ENCODE measurements at regions not wholly inside any gene's neighbourhood (a gene's known extent, or its start where the extent isn't known, plus 50 kb on each side); places are given as distances from the start of the nearest gene placed in this dataset.

GRCh38 chr17:17412326-17412725 is 64.5 kb upstream of the MED9 start:
- Histone ChIP-seq H3K9me3 (replicated peaks) (no peaks in the 10 kb centered on the region), H3K27ac (peak overlapping the region; percentile 68), H3K36me3 (no peaks in the 10 kb centered on the region), H3K4me3 (no peak overlapping the region), H3K4me1 (replicated peaks) (peaks cover 59% of the 10 kb centered on the region), H3K27me3 (replicated peaks) (no peaks in the 10 kb centered on the region)
- DNase-seq (ENCODE audit: low read depth in 1 of 2, low spot score in 2 of 2): peak; percentile 66 to 68

- Histone ChIP-seq H3K4me3 (no peak overlapping the region), H3K27ac (peak overlapping the region; percentile 91; the same call in 1 of the 2 replicates), H3K36me3 (no peaks in the 10 kb centered on the region), H3K27me3 (replicated peaks) (no peaks in the 10 kb centered on the region), H3K4me1 (replicated peaks) (peaks cover 62% of the 10 kb centered on the region), H3K9me3 (replicated peaks) (no peaks in the 10 kb centered on the region)
- DNase-seq (ENCODE audit: low read depth in 1 of 2, low spot score in 2 of 2): no peak
Observed at GRCh38 chr17:17413215-17413792, 63.5 kb upstream of the MED9 start.

- Histone ChIP-seq H3K9me3 (replicated peaks) (no peaks in the 10 kb centered on the region), H3K4me1 (replicated peaks) (peaks cover 62% of the 10 kb centered on the region), H3K4me3 (peak overlapping the region; percentile 20), H3K36me3 (no peaks in the 10 kb centered on the region), H3K27ac (peak overlapping the region; percentile 91), H3K27me3 (replicated peaks) (no peaks in the 10 kb centered on the region)
- no peak for DNase-seq (ENCODE audit: low read depth in 1 of 2, low spot score in 2 of 2)
Observed at GRCh38 chr17:17413821-17414220, 63.0 kb upstream of the MED9 start.

GRCh38 chr17:17414341-17414805 is 62.4 kb upstream of the MED9 start:
- peaks cover 62% of the 10 kb centered on the region for H3K4me1 ChIP-seq (replicated peaks)
- no peaks in the 10 kb centered on the region for H3K27me3 ChIP-seq (replicated peaks)
- H3K9me3 ChIP-seq (replicated peaks): no peaks in the 10 kb centered on the region
- H3K36me3 ChIP-seq: no peaks in the 10 kb centered on the region
- peak overlapping the region; percentile 91 for H3K27ac ChIP-seq
- peak; percentile 53 to 63 for DNase-seq (ENCODE audit: low read depth in 1 of 2, low spot score in 2 of 2)
- H3K4me3 ChIP-seq: peak overlapping the region; percentile 20

GRCh38 chr17:17415006-17415405 is 61.8 kb upstream of the MED9 start:
- Histone ChIP-seq H3K9me3 (replicated peaks) (no peaks in the 10 kb centered on the region), H3K4me1 (replicated peaks) (peaks cover 62% of the 10 kb centered on the region), H3K27ac (peak overlapping the region; percentile 91), H3K36me3 (no peaks in the 10 kb centered on the region), H3K27me3 (replicated peaks) (no peaks in the 10 kb centered on the region), H3K4me3 (no peak overlapping the region)
- DNase-seq (ENCODE audit: low read depth in 1 of 2, low spot score in 2 of 2): peak in 1 of 2 experiments; percentile 9

- Histone ChIP-seq H3K36me3 (no peaks in the 10 kb centered on the region), H3K4me3 (no peak overlapping the region), H3K4me1 (replicated peaks) (peaks cover 62% of the 10 kb centered on the region), H3K27ac (peak overlapping the region; percentile 91), H3K27me3 (replicated peaks) (no peaks in the 10 kb centered on the region), H3K9me3 (replicated peaks) (no peaks in the 10 kb centered on the region)
- DNase-seq (ENCODE audit: low read depth in 1 of 2, low spot score in 2 of 2): peak; percentile 68 to 84
Observed at GRCh38 chr17:17416007-17416399, 60.8 kb upstream of the MED9 start.

- H3K4me3 ChIP-seq: no peak overlapping the region
- no peaks in the 10 kb centered on the region for H3K9me3 ChIP-seq (replicated peaks)
- H3K27me3 ChIP-seq (replicated peaks): no peaks in the 10 kb centered on the region
- H3K27ac ChIP-seq: peak overlapping the region; percentile 91
- H3K36me3 ChIP-seq: no peaks in the 10 kb centered on the region
- H3K4me1 ChIP-seq (replicated peaks): peaks cover 59% of the 10 kb centered on the region
- peak; percentile 87 to 93 for DNase-seq (ENCODE audit: low read depth in 1 of 2, low spot score in 2 of 2)
Observed at GRCh38 chr17:17416400-17417360, 60.1 kb upstream of the MED9 start.

GRCh38 chr17:17417718-17418181 is 59.0 kb upstream of the MED9 start:
- Histone ChIP-seq H3K9me3 (replicated peaks) (no peaks in the 10 kb centered on the region), H3K27me3 (replicated peaks) (no peaks in the 10 kb centered on the region), H3K36me3 (no peaks in the 10 kb centered on the region), H3K4me3 (no peak overlapping the region), H3K4me1 (replicated peaks) (peaks cover 49% of the 10 kb centered on the region), H3K27ac (peak overlapping the region; percentile 91; the same call in 1 of the 2 replicates)
- DNase-seq (ENCODE audit: low read depth in 1 of 2, low spot score in 2 of 2): no peak

- Histone ChIP-seq H3K4me1 (replicated peaks) (peaks cover 34% of the 10 kb centered on the region), H3K27me3 (replicated peaks) (no peaks in the 10 kb centered on the region), H3K36me3 (no peaks in the 10 kb centered on the region), H3K27ac (no peak overlapping the region), H3K4me3 (no peak overlapping the region), H3K9me3 (replicated peaks) (no peaks in the 10 kb centered on the region)
- no peak for DNase-seq (ENCODE audit: low read depth in 1 of 2, low spot score in 2 of 2)
Observed at GRCh38 chr17:17419166-17419565, 57.6 kb upstream of the MED9 start.

- Histone ChIP-seq H3K9me3 (replicated peaks) (no peaks in the 10 kb centered on the region; the same call in none of the 2 replicates), H3K4me1 (replicated peaks) (peaks cover 30% of the 10 kb centered on the region), H3K27ac (no peak overlapping the region), H3K27me3 (replicated peaks) (no peaks in the 10 kb centered on the region), H3K4me3 (no peak overlapping the region), H3K36me3 (no peaks in the 10 kb centered on the region)
- DNase-seq (ENCODE audit: low read depth in 1 of 2, low spot score in 2 of 2): no peak
Observed at GRCh38 chr17:17419631-17420030, 57.2 kb upstream of the MED9 start.

- Histone ChIP-seq H3K27ac (no peak overlapping the region), H3K4me3 (no peak overlapping the region), H3K27me3 (replicated peaks) (no peaks in the 10 kb centered on the region), H3K9me3 (replicated peaks) (peaks cover 4% of the 10 kb centered on the region), H3K4me1 (replicated peaks) (peaks cover 25% of the 10 kb centered on the region), H3K36me3 (no peaks in the 10 kb centered on the region)
- no peak for DNase-seq (ENCODE audit: low read depth in 1 of 2, low spot score in 2 of 2)
Observed at GRCh38 chr17:17420082-17420481, 56.7 kb upstream of the MED9 start.

- peaks cover 4% of the 10 kb centered on the region for H3K9me3 ChIP-seq (replicated peaks)
- no peak for DNase-seq (ENCODE audit: low read depth in 1 of 2, low spot score in 2 of 2)
- peaks cover 20% of the 10 kb centered on the region for H3K4me1 ChIP-seq (replicated peaks)
- no peaks in the 10 kb centered on the region for H3K27me3 ChIP-seq (replicated peaks)
- H3K4me3 ChIP-seq: no peak overlapping the region
- H3K27ac ChIP-seq: no peak overlapping the region
- H3K36me3 ChIP-seq: no peaks in the 10 kb centered on the region
Observed at GRCh38 chr17:17420561-17421269, 56.1 kb upstream of the MED9 start.

GRCh38 chr17:17421346-17422216 is 55.2 kb upstream of the MED9 start:
- no peaks in the 10 kb centered on the region for H3K36me3 ChIP-seq
- H3K4me3 ChIP-seq: no peak overlapping the region
- peaks cover 6% of the 10 kb centered on the region for H3K9me3 ChIP-seq (replicated peaks)
- H3K27me3 ChIP-seq (replicated peaks): no peaks in the 10 kb centered on the region
- peaks cover 13% of the 10 kb centered on the region for H3K4me1 ChIP-seq (replicated peaks)
- H3K27ac ChIP-seq: no peak overlapping the region
- no peak for DNase-seq (ENCODE audit: low read depth in 1 of 2, low spot score in 2 of 2)
